ENCODE measurements at regions not wholly inside any gene's neighbourhood (a gene's known extent, or its start where the extent isn't known, plus 50 kb on each side); places are given as distances from the start of the nearest gene placed in this dataset.

DNA sequence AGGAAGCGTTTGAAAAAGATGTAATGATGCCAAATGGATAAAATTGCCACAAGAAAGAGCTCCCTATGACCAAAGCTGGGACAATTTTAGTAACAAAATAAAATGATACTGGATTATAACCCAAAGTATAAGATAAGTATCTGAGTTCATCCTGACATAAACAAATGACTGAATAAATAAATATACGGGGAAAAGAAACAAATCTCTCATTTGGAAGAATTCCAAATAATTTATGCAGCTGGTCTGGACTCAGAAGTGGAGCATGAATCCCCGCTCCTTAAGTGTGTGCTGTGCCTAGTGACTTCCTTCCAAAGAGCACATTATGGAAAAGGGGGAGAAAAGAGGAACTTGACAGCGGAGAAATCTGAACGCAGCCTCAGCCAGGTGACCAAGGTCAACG lies 186.2 kb downstream of the RAMP3 start:
- Mint-ChIP-seq H3K27me3 (peaks cover 6% of the 10 kb centered on the region), H3K27ac (no peak overlapping the region), H3K4me1 (peaks cover 3% of the 10 kb centered on the region), H3K4me3 (no peak overlapping the region), H3K9me3 (no peaks in the 10 kb centered on the region), H3K36me3 (no peaks in the 10 kb centered on the region)
- ATAC-seq (ENCODE audit: low read depth) (no peak), DNase-seq (ENCODE audit: low spot score in 2 of 2) (no peak)

DNA sequence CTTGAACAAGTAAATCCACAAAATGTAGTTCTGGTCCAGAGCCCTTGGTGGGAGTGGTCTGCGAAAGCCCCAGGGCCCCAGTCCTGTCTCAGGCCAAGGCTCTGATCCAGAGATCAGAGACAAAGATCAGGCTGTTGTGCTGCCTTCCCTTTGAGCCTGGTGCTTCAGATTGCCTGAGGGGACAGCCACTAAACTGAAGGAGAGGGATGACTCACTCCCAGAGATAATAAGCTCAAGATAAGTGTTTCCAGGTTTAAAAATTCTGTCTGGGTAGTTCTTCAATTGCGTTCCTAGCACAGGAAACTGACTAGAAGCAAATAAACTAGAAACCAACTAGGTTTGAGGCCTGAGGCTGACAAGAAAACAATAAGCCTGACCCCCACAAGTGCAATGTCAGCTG lies 190.2 kb downstream of the RAMP3 start:
- DNase-seq (ENCODE audit: low spot score in 2 of 2) (no peak), ATAC-seq (ENCODE audit: low read depth) (no peak)
- H3K27ac Mint-ChIP-seq, result no peak overlapping the region
- no peak overlapping the region for H3K4me3 Mint-ChIP-seq
- H3K36me3 Mint-ChIP-seq, result no peaks in the 10 kb centered on the region
- H3K27me3 Mint-ChIP-seq, result peaks cover 11% of the 10 kb centered on the region
- no peaks in the 10 kb centered on the region for H3K4me1 Mint-ChIP-seq
- H3K9me3 Mint-ChIP-seq, result no peaks in the 10 kb centered on the region

DNA sequence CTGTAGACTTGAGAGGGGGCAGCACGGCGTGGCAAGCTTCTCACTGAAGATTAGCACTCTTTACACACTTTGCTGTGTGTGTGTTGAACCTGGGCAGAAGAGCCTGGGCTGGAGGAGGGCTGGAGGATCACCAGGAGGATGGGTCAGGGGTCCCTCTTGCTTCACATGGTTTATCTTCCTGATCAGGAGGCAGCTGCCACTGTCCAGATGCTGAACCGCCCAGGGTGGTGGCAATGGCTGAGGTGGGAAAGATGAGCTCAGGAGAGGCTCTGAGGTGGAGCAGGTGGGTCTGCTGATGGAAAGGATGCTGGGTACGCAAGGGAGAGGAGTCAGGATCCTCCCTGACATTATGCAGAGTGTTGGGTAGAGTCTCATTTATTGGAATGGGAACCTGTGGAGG lies 191.5 kb downstream of the RAMP3 start:
- Mint-ChIP-seq H3K9me3 (no peaks in the 10 kb centered on the region), H3K4me3 (no peak overlapping the region), H3K27ac (no peak overlapping the region), H3K36me3 (no peaks in the 10 kb centered on the region), H3K4me1 (no peaks in the 10 kb centered on the region), H3K27me3 (peaks cover 15% of the 10 kb centered on the region)
- DNase-seq (ENCODE audit: low spot score in 2 of 2), result no peak
- ATAC-seq (ENCODE audit: low read depth), result no peak

DNA sequence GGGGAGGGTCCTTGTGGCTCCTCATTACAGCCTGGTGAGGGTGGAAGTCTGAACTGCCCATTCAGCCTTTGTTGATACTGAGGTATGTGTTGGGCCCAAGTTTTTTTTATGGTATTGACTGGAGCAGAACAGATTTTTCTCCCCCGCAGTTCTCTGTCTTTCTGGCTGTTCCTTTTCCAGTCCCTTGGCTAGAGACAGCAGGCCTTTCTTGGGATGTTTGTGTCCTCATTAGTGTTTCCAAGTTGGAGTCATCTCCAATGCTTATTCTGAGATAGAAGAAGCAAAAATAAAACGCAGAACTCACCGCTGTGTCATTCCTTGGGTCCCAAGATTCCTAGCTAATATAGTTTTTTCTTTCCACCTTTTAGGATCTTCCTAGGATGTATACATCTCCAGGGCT lies 193.3 kb downstream of the RAMP3 start:
- Mint-ChIP-seq H3K9me3 (no peaks in the 10 kb centered on the region), H3K4me1 (no peaks in the 10 kb centered on the region), H3K27ac (no peak overlapping the region), H3K4me3 (no peak overlapping the region), H3K36me3 (no peaks in the 10 kb centered on the region), H3K27me3 (peaks cover 17% of the 10 kb centered on the region)
- ATAC-seq (ENCODE audit: low read depth), result no peak
- DNase-seq (ENCODE audit: low spot score in 2 of 2), result no peak

DNA sequence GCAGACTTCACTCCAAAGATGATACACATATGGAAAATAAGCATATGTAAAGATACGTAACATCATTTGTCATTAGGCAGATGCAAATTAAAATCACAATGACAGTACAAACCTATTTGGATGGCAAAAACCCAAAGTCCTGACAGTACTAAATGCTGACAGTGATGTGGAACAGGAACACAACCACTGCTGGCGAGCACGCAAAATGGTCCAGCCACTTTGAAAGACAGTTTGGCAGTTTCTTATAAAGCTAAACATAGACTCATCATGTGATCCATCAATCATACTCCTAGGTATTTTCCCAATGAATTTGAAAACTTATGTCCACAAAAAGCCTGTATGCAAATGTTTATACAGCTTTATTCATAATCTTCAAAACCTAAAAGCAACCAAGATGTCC lies 200.7 kb downstream of the RAMP3 start:
- no peak overlapping the region for H3K27ac Mint-ChIP-seq
- ATAC-seq (ENCODE audit: low read depth) (no peak), DNase-seq (ENCODE audit: low spot score in 2 of 2) (no peak)
- peaks cover 10% of the 10 kb centered on the region for H3K27me3 Mint-ChIP-seq
- H3K4me1 Mint-ChIP-seq, result no peaks in the 10 kb centered on the region
- H3K9me3 Mint-ChIP-seq, result peaks cover 6% of the 10 kb centered on the region
- H3K4me3 Mint-ChIP-seq, result no peak overlapping the region
- no peaks in the 10 kb centered on the region for H3K36me3 Mint-ChIP-seq

DNA sequence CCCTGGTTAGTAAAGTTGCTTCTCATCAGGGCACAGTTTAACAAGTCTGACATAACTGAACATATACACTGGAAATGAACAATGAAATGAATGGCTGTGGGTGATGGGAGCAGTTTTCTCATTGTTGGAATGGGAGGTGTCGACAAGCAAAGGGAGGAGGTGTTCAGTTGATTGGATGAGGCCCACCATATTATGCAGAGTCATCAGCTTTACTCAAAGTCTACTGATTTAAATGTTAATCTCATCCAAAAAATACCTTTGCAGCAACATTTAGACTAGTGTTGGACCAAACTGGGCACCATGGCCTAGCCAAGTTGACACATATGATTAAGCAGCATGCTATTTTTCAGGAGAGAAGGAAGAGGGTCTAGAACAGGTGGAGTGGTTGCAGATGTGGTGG lies 201.7 kb downstream of the RAMP3 start:
- Mint-ChIP-seq H3K4me3 (no peak overlapping the region), H3K27me3 (peaks cover 9% of the 10 kb centered on the region), H3K9me3 (peaks cover 6% of the 10 kb centered on the region), H3K36me3 (no peaks in the 10 kb centered on the region), H3K27ac (no peak overlapping the region), H3K4me1 (no peaks in the 10 kb centered on the region)
- DNase-seq (ENCODE audit: low spot score in 2 of 2) (no peak), ATAC-seq (ENCODE audit: low read depth) (no peak)

DNA sequence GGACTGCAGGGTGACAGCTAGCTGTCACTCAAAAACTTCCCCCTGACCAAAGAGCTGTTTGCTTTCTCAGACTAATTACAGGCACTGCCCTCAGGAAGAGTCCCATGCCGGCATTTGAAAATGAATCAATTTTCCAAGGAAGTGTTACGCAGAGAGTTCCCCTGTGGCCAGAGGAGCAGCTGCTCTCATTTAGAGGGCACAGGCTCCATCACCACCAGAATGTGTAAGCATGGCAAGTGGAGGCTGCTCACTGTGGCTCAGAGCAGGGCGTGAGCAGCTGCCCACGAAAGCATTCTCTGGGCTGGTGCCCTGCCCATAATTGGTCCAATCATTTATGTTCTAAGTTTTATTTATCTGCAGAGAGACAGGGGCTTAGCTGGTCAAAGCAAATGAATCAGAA lies 202.2 kb downstream of the RAMP3 start:
- no peak for DNase-seq (ENCODE audit: low spot score in 2 of 2)
- no peak for ATAC-seq (ENCODE audit: low read depth)

DNA sequence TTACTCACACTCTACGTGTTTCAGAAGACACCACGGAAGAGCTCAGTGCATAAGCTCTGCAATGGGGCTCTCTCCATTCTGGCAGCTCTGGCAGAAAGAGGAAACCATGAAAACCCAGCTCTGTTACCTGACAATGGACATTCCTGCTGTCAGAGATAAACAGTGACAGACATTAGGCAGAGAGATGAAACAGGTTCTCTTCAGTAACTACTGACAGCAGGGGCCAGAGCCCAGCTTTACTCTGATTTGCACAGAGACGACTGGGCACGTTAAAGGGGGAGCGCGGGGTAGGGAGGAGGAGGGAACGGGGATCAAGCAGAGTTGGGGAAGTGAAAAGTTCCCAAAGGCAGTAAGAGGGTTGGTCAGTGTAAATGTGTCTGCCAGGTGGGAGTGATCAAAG lies 206.1 kb downstream of the RAMP3 start:
- peaks cover 9% of the 10 kb centered on the region for H3K27me3 Mint-ChIP-seq
- no peaks in the 10 kb centered on the region for H3K4me1 Mint-ChIP-seq
- peaks cover 4% of the 10 kb centered on the region for H3K9me3 Mint-ChIP-seq
- ATAC-seq (ENCODE audit: low read depth) (no peak), DNase-seq (ENCODE audit: low spot score in 2 of 2) (no peak)
- H3K4me3 Mint-ChIP-seq, result no peak overlapping the region
- H3K27ac Mint-ChIP-seq, result no peak overlapping the region
- no peaks in the 10 kb centered on the region for H3K36me3 Mint-ChIP-seq

More for the DNA sequence above, 202.2 kb downstream of the RAMP3 start:
- H3K4me1 Mint-ChIP-seq, result no peaks in the 10 kb centered on the region
- H3K4me3 Mint-ChIP-seq, result no peak overlapping the region
- H3K27me3 Mint-ChIP-seq, result peaks cover 9% of the 10 kb centered on the region
- H3K36me3 Mint-ChIP-seq, result no peaks in the 10 kb centered on the region
- H3K9me3 Mint-ChIP-seq, result peaks cover 6% of the 10 kb centered on the region
- no peak overlapping the region for H3K27ac Mint-ChIP-seq

DNA sequence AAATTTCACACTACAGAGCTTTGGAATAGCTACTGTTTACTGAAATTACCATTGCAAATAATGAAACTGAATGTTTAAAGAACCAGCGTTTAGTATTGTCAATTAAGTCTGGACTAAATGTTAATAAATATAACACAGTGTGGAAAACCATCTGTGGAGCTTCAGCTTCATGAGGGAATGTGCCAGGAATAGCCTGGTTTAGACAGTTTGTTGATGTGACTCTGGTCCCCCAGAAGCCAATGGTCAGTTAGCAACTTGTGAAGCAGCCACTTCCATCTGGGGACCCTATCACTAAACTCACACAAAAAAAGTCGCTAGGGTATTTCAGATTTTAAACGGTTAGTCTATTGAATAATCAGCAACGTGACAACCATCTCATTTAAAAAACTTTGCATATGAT lies 207.8 kb downstream of the RAMP3 start:
- H3K4me1 Mint-ChIP-seq, result no peaks in the 10 kb centered on the region
- H3K9me3 Mint-ChIP-seq, result peaks cover 2% of the 10 kb centered on the region
- ATAC-seq (ENCODE audit: low read depth) (no peak), DNase-seq (ENCODE audit: low spot score in 2 of 2) (no peak)
- H3K27ac Mint-ChIP-seq, result no peak overlapping the region
- no peaks in the 10 kb centered on the region for H3K36me3 Mint-ChIP-seq
- H3K4me3 Mint-ChIP-seq, result no peak overlapping the region
- H3K27me3 Mint-ChIP-seq, result peaks cover 11% of the 10 kb centered on the region

DNA sequence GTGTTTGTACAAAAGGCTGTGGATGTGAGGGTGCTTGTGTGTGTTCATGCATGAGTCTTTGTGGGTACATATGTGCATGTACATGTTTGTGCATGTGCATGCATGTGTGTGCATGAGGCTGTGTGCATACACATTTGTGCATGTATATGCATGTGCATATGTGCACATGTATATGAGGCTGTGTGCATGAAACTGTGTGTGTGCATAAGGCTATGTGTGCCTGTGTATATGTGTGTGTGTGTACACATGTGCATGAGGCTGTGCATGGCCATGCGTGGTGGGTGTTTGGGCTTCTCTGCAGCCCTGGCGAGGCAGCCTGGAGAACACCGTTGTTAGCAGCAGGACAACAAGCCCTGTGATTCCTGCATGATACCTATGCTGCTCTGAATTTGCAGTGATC lies 207.7 kb upstream of the ADCY1 start:
- no peaks in the 10 kb centered on the region for H3K4me1 Mint-ChIP-seq
- H3K27me3 Mint-ChIP-seq, result peaks cover 14% of the 10 kb centered on the region
- H3K27ac Mint-ChIP-seq, result no peak overlapping the region
- H3K36me3 Mint-ChIP-seq, result no peaks in the 10 kb centered on the region
- peaks cover 3% of the 10 kb centered on the region for H3K9me3 Mint-ChIP-seq
- ATAC-seq (ENCODE audit: low read depth), result no peak
- DNase-seq (ENCODE audit: low spot score in 2 of 2), result no peak
- no peak overlapping the region for H3K4me3 Mint-ChIP-seq

DNA sequence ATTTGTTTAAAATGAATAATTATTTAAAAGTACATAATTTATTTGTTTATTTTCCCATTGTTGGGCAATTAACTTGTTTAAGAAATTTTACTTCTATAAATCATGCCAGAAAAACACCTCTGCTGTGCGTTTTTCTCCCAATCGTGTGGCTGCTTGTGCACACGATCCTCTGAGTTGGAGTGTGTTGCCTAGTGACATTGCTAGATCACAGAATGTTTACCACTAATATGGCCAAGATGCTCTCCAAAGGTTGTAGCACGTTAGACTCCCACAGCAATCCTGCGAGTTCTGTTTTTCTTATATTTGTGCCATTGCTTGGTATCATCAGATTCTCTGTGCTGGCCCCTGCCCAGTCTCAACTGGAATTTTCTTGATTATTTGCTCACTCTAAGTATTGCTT lies 207.1 kb upstream of the ADCY1 start:
- no peak overlapping the region for H3K4me3 Mint-ChIP-seq
- H3K27ac Mint-ChIP-seq, result no peak overlapping the region
- ATAC-seq (ENCODE audit: low read depth) (no peak), DNase-seq (ENCODE audit: low spot score in 2 of 2) (no peak)
- no peaks in the 10 kb centered on the region for H3K4me1 Mint-ChIP-seq
- no peaks in the 10 kb centered on the region for H3K36me3 Mint-ChIP-seq
- H3K27me3 Mint-ChIP-seq, result peaks cover 13% of the 10 kb centered on the region
- peaks cover 3% of the 10 kb centered on the region for H3K9me3 Mint-ChIP-seq

DNA sequence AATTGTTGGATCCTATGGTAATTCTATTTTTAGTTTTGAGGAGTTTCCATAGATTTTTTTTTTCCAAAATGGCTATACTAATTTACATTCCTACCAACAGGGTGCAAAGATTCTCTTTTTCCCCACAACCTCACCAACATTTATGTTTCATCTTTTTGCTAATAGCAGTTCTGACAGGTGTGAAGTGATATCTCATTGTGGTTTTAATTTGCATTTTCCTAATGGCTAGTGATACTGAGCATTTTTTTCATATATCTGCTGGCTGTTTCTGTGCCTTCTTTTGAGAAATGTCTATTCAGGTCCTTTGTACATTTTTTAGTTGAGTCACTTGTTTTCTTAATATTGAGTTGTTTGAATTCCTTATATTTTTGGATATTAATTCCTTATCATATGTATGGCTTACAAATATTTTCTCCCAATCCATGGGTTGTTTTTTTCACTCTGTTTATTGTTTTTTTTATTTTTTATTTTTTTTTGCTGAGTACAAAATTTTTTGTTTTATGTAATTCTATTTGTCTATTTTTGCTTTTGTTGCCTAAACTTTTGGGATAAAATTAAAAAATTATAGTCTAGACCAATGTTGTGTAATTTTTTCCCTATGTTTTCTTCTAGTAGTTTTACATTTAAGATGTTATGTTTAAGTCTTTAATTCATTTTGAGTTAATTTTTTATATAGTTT lies 205.9 kb upstream of the ADCY1 start:
- DNase-seq (ENCODE audit: low spot score in 2 of 2), result no peak
- no peak overlapping the region for H3K27ac Mint-ChIP-seq
- H3K4me1 Mint-ChIP-seq, result no peaks in the 10 kb centered on the region
- H3K4me3 Mint-ChIP-seq, result no peak overlapping the region
- no peaks in the 10 kb centered on the region for H3K36me3 Mint-ChIP-seq
- H3K9me3 Mint-ChIP-seq, result peaks cover 3% of the 10 kb centered on the region
- H3K27me3 Mint-ChIP-seq, result peaks cover 9% of the 10 kb centered on the region
- no peak for ATAC-seq (ENCODE audit: low read depth)

DNA sequence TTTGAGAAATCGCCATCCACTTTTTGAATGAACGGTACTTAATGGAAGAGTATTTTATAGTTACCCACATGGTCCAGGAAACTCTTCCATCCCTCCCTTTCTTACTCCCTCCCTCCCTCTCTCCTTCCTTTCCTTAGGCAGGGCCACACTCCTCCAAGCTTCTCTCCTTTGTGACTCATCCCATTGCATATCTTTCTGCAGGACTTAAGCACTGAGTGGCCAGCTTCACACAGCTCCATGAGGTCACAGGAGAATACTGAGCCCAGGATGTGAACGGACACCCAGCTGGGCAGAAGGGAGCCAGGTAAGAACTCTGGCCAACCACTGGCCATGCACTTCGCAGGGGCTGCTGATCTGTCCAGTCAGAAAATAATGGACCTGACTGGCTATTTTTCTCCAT lies 189.7 kb upstream of the ADCY1 start:
- peaks cover 3% of the 10 kb centered on the region for H3K9me3 Mint-ChIP-seq
- no peaks in the 10 kb centered on the region for H3K36me3 Mint-ChIP-seq
- peaks cover 9% of the 10 kb centered on the region for H3K27me3 Mint-ChIP-seq
- DNase-seq (ENCODE audit: low spot score in 2 of 2) (no peak), ATAC-seq (ENCODE audit: low read depth) (no peak)
- H3K4me3 Mint-ChIP-seq, result no peak overlapping the region
- no peak overlapping the region for H3K27ac Mint-ChIP-seq
- no peaks in the 10 kb centered on the region for H3K4me1 Mint-ChIP-seq

DNA sequence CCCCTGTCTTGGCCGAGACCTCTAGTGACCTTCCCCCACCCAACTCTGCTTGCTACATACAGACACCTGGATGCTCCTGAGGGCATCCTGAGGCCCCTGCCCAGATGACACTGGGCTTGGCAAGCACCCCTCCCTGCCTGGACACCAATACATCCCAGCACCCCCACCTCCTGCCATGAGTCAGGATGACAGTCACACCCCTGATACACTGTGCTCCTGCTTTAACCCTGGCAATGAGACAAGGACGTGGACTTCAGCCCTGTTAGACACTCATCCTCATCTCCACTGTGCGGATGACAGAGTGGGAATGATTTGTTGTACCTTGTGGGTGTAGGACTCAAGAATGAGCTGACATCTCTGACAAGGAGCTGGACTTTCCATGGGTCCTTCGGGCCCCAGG lies 186.3 kb upstream of the ADCY1 start:
- peaks cover 1% of the 10 kb centered on the region for H3K9me3 Mint-ChIP-seq
- no peak overlapping the region for H3K27ac Mint-ChIP-seq
- no peak overlapping the region for H3K4me3 Mint-ChIP-seq
- DNase-seq (ENCODE audit: low spot score in 2 of 2) (no peak), ATAC-seq (ENCODE audit: low read depth) (no peak)
- no peaks in the 10 kb centered on the region for H3K36me3 Mint-ChIP-seq
- no peaks in the 10 kb centered on the region for H3K4me1 Mint-ChIP-seq
- H3K27me3 Mint-ChIP-seq, result peaks cover 8% of the 10 kb centered on the region

DNA sequence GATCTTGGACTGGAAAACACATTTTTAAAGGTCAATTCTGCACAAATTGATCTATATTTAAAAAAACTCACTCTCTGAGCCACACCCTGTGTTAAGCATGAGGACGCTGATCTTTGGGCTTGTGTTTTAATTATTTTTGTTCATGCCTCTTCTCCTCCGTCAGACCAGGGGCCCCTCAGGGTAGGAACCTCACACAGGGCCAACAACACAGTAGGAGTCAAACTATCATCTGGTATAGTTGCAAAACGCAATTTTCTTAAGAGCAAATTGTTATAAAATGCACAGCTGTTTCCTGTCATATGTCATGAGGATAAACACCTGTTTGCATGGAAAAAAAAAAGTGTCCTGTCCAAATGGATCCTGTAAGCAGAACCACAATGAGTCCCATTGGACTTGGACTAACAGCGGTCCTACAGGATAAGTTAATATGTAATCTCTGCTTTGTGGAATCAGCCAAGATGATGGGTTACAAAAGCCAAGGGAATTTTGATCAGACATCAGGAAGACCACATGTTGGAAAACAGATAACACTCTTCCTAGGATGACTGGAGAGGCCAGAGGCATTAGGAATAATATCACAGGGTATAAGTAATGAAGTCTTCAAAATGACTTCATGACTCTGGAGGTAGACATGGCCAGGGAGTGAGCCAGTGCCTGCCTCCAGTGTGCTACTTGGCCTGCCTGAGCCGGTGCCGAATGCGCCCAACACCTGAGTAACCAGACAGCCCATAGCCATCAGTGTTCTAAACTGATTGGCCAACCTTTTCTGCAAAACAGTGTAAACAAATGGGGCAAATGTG lies 184.9 kb upstream of the ADCY1 start:
- no peaks in the 10 kb centered on the region for H3K36me3 Mint-ChIP-seq
- H3K9me3 Mint-ChIP-seq, result peaks cover 4% of the 10 kb centered on the region
- no peak for ATAC-seq (ENCODE audit: low read depth)
- no peaks in the 10 kb centered on the region for H3K4me1 Mint-ChIP-seq
- H3K27me3 Mint-ChIP-seq, result peaks cover 8% of the 10 kb centered on the region
- no peak overlapping the region for H3K27ac Mint-ChIP-seq
- H3K4me3 Mint-ChIP-seq, result no peak overlapping the region
- no peak for DNase-seq (ENCODE audit: low spot score in 2 of 2)
